Astrocyte of the hippocampus (primary cell): ENCODE measurements at regions not wholly inside any gene's neighbourhood (a gene's known extent, or its start where the extent isn't known, plus 50 kb on each side); places are given as distances from the start of the nearest gene placed in this dataset.
"Not testable (repeated sequence)": the region's sequence is repeated elsewhere in the genome, so short reads cannot be mapped to it uniquely, and the experiment has no call there.

Source experiments
- DNase-seq: peaks from one replicate; pipeline ENCODE4 v3.0.0; 2011; ENCODE audit warnings: low read depth, low spot score

DNA sequence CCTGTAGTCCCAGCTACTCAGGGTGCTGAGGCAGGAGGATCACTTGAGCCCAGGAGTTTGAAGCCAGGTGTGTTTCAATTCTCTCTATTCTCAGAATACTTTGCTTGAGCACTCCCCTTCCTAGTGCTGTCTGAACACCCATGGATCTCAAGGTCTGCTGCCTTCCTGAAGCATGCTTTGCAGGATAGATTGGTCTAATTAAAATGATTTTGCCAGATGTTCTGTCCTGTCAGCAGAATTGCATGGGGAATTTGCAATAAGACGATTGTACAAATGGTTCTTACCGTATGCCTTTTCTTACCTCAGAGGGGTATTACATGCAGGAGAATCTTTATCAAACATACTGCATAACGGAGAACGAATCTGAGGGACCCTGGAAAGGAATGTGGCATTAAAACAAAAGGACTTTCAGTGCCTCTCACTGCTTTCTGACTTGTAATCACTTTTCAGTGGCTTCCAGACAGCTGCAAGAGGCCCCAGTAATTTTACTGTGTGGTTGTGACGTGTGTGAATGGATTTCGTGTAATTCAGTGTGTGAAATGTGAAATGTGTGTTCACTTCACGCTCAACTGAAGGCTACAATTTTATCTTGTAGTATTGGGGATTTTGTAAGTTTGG lies 587.2 kb upstream of the SEMA6A start:
- no peak for DNase-seq

DNA sequence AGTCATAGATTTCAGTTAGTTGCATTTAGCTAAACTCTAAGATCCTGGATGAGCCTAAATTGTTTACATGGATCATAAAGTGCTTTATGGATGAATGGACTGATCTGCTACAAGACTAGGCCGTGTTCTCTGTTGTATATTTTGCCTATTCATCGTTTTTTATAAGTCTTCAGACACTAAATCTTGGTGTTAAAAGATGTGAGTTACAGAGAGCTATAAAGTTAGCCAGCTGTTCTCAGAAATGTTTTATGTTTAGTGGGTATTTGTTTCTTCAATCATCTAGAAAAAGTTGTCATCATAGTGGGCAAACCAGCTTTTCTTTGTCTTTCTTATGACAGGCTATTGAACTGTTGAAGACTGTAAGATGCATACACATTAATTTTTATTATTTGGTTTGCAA lies 585.8 kb upstream of the SEMA6A start:
- no peak for DNase-seq

DNA sequence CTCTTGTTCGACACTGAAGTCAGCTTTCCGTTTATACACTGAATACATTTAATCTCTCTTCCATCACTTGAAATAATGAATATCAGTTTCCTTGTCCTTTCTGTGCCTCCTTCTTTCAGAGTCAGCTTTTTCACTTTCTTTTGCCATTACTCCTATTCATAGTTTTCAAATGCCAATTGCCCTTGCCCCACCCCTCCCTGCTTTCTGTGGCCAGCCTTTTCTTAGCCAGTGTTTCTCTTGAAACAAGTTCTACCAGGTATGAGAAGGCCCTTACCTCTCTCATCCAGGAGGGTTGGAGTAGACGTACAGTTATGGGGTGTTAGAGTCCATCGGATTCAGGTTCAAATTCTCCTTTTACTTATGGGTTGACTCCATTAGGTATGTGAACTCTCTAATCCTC lies 574.7 kb upstream of the SEMA6A start:
- DNase-seq = no peak

DNA sequence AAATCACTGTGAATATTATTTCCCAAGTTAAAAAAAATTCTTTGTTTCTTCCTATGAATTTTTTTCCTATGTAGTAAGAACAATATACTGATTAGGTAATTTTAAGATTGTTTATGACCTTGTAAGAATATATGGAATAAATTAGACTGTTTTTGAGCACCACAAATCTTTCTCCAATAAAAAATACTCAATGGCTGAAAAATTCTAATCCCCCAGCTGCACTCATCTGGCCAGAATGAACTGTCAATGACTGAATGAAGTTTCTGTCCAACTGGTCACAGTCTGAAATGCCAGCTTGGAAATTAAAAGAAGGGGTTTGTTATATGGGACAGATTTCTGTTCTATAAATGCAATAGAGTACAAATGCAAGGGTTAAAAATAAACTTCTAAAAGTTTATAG lies 569.5 kb upstream of the SEMA6A start:
- DNase-seq = no peak

DNA sequence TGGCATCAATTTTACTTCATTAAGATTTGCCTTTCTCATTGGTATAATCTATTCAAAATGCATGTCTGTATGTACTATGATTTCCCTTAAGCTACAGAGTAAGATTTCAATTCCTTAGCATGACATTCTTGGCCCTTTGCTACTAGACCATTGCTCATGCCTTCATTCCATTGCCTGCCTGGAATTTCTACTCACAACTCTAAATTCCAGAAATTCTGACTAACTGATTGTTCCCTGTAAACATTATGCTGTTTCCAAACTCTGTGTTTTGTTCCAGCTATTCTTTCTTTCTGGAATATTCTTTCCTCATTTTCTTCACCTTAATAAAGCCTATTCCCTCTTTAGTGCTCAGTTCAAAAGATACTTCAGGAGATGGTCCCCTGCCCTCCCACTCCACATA lies 568.8 kb upstream of the SEMA6A start:
- peak; percentile 70 for DNase-seq

DNA sequence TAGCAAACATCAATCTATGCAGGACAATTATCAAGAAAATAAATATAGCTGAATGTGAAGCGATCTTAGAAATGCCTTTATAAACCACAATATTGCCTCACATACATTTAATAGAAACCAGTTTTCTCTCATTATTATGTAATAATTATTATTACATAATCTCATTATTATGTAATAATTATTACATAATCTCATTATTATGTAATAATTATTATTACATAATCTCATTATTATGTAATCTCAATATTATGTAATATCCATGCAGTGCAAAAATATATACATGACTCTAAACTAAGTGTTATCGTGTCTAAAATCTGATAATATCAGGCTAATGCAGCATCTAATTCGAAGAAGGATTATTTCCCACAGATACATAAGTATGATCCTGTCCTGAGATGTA lies 563.9 kb upstream of the SEMA6A start:
- DNase-seq = no peak

DNA sequence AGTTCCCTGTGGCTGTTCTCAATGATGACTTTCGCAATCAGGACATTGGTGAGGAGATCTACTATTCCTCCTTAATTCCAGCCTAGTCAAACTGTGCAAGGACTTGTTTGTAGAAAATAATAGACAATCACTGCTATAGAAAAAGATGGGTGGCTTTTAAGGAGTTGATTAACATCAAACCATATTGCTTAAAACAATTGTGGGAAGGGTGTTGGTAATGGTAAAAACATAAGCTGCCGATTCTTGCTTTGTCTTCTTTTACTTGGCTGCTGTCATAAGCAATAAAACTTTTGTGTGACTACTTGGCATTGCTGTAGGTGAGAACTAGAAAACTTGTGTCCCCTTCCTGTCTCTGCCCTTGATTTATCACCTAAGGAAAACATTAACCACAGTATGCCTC lies 561.2 kb upstream of the SEMA6A start:
- no peak for DNase-seq

DNA sequence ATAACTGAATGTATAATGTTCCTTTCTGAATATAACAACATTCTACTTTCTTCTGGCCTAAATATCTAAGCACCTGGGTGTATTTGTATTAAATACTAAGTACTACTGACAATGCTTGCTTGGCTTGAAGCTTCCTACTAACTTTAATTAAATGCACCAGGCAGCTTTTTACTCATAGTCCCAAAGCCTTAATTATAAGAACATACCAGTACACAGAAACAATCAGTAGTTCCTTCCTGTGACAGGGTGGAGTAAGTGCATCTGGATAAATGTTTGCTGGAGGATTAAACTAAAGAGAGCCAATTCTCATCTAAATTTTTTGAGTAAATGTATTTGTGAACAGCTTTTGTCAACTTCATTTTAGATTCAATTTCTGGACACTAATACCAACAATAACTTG lies 558.6 kb upstream of the SEMA6A start:
- no peak for DNase-seq

DNA sequence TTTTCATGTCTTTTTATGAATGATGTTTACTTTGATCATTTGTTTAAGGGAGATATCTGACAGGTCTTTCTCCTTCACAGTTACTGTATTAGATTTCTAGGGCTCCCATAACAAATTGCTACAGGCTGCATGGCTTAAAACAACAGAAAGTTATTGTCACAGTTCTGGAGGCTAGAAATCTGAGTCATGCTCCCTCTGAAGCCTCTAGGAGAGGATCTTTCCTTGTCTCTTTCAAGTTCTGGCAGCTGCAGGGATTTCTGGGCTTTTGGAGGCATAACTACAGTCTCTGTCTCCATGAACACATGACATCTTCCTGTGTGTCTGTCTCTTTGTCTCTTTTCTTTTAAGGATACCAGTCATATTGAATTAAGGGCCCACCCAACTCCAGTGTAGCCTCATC lies 557.3 kb upstream of the SEMA6A start:
- no peak for DNase-seq

DNA sequence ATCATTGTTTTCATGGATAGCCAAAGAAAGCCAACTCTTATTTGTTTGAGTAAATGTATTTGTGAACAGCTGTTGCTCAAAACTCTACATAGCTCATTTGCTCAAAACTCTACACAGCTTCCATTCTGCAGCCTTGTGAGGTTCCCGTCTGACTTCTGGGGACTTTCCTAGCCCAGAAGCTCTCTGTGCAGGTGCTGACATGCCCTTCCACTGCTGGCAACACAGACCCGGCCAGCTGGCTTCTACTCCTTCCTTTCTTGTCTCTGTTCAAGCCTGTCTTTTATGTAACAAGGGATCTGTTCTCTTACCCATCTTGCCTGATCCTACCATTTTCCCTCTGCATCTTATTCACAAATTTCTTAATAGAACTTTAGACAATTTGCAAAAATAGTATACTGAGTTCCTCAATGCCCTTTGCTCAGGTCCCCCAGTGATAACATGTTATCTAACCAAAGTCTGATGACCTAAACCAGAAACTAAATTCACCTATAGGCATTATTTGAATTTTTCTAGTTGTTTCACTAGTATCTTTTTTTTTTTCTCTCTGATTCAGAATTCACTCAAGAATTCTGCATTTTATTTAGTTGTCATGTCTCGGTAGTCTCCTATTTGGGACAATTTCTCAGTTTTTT lies 556.5 kb upstream of the SEMA6A start:
- no peak for DNase-seq

DNA sequence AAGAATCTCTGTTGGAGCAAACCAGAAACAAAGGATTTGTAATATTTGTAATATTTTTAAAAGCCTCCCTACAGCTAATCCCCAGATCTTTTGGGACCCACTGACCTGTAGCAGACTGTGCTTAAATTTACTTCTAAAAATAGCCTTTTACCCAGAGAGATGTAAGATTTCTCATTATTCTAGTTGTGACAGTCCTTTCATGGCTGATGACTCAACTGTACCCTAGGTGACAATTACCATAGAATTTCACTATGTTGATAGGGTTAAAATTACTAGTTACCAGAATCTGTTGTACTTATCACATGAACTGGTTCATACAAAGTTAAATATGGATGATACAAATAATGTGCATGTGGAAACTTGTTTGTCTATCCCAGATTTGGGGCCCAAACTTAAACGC lies 543.9 kb upstream of the SEMA6A start:
- no peak for DNase-seq

DNA sequence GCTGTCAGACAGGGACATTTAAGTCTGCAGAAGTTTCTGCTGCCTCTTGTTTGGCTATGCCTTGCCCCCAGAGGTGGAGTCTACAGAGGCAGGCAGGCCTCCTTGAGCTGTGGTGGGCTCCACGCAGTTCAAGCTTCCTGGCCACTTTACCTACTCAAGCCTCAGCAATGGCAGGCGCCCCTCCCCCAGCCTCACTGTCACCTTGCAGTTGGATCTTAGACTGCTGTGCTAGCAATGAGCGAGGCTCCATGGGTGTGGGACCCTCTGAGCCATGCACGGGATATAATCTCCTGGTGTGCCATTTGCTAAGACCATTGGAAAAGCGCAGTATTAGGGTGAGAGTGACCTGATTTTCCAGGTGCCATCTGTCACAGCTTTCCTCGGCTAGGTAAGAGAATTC lies 542.7 kb upstream of the SEMA6A start:
- DNase-seq = not testable (repeated sequence)

DNA sequence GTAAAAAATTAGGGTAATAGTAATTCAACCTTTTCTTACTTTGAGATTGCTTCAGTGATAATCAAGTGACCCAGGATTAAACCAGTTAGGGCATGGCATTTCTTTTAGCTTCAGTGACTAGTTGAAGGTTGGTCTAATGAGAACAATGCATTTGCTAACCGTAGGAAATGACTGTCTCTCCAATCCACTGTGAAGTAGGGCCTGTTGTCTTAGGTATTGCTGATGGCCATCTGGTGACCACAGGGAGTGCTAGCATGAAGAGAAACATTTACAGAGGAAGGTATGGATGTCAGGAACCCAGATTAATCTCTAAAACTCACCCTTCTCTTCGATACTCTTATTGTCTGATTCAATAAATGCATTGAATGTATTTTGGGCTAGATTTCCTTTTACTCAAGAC lies 535.9 kb upstream of the SEMA6A start:
- no peak for DNase-seq

DNA sequence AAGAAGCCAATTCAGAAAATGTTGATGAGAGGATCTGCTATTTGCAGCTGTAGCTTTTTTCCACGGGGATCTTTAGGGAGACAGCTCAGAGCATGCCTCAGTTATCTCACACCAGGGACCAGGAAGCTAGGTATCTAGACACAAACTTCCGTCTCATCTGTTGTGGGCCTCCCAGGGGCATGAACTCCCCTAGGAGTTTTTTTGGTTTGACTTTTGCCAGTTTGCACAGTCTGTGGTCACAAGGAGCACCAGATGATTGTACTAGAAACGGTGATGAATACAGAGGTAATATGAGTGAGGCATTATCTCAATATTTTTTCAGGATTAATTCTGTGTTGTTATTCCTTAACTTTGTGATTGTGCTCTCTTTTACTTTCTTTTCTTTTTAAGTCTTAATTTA lies 533.2 kb upstream of the SEMA6A start:
- no peak for DNase-seq

DNA sequence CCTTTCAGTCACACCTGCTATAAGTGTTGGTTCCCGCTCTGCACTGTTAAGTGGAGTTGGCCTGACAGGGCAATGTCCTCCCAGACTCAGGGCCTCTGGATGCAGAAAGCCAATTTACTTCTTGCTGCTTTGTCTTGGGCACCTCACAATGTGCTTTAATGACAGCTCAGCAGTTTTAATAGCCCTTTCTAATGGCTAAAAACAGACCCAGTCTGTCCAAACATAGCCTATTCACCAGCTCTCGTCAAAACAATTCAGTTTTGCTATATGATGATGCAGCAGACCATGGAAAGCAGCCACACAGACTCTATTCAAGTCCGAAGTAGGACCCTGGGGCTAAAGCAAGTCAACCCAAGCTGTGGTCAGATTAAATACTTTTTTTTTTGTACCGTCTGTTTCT lies 529.1 kb upstream of the SEMA6A start:
- peak; percentile 35 for DNase-seq

DNA sequence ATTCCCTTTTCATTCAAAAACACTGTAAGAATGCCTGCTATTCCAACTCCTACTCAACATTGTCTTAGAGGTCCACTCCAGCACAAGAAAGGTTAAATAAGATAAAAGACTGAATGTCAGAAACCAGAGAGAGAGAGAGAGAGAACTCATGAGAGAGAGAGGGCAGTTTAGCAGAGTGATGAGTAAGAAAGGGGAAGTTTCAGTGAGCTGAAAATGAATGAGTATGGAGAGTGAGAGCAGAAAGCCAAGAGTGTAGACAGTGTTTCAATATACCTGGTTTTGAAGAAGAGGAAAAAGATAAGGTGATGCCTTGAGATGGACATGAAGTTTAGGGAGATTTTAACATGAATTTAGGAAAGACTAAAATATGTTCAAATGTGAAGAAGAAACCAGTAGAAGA lies 528.0 kb upstream of the SEMA6A start:
- DNase-seq = peak; percentile 21

DNA sequence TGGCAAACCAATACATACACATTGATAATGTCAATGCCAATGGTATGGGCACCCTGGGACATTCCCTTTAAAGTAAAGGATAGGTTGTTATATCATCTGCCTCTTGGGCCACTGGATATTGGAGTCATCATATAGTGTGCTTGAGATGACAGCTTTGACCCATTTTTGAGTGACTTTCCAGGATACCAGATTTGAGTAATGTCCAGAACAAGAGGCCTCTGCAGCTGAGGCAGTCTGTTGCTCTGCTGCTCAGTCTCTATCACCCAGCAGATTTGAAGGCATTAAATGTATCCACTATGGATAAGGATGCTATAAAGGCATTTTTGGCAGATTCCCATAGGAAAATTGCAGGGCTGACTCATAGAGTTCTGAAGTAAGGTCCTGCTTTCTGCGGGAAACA lies 525.6 kb upstream of the SEMA6A start:
- DNase-seq = no peak

DNA sequence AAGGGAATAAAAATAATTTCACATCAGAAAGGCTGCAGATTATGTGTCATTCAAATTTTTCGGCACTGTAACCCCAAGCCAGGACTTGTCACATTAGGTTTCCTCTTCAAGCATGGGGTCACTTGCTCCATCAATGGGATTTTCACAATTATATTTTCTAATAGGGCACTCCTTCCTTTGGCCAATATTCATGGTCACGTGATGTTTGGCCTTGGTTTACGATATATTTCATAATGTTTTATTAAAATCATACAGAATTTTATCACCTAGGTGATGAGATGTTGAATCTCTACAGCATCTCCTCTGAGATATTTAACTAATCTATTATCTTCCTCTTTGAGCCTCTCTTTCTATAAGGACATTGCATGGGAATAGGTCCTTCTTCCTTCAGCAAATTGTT lies 523.5 kb upstream of the SEMA6A start:
- no peak for DNase-seq

DNA sequence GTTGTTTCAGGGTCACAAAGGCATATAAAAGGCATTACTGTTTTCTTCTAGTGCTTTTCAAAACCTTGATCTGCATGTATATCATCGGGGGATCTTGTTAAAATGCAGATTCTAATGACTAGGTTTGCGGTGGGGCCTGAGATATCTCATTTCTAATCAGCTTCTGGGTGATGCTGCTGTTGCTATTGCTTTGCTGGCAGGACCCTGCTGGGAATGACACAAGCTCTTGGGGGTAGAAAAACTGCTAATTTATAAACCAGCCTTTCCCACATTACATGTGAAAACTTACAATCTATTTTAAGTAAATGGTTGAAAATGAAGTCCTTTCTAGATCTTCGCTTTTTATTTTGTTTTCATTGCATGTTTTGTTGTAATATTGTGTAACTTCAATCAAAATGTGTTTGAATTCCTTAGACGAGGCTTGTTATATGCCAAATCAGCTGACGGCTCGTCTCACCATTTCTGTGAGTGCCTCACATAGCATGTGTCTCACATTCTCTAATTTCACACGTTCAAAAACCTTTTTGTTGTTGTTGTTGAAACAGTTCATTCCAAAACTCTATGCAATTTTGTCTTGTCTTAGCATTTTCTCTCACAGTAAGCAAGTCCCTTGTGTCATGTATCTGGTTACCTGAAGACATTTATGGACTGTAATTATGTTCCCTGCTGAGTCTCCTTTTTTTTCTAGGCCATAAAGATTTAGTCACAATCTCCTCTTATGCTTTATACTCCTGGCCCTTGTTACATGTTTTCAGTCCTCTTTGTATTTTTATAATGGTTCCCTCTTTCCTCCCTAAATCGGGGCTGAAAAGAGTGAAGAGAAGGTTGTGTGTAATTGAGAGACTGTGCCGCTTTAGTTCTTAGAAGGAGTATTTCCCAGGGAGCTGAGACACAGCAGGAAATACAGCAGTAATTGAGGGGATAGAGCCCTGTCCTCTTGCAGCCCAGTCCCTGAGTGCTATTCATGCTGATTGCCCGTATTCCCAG lies 521.0 kb upstream of the SEMA6A start:
- DNase-seq = no peak

DNA sequence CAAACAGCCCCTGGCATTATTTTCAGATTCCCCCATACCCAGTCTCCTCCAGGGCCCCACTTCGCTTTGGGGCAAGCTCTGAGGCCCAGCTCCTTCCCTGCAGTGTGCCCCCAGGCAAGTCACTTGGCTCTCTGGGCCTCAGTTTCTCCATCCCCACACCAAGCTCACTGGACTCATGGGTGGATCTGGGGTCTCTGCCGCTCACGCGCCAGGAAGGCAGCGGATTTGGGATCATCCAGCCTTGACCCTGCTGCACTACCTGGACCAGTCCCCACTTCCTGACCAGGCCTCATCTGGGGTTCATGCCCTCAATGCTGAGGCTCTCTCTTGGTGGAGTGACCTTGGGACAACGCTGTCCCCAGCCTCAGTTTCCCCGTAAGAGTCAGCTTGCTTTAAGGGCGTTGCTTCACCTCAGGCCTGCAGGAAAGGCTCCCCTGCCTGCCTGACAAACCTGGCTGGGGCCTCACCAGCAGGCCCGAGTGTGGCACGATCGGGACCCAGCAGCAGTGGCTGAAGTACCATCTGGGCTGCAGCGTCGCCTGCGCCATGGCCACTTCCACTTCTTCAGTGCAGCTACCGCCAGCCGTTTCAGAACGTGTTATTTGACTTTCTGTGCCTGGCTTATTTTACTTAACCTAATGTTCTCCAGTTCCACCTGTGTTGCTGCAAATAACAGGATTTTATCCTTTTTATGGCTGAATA lies 519.6 kb upstream of the SEMA6A start:
- no peak for DNase-seq

DNA sequence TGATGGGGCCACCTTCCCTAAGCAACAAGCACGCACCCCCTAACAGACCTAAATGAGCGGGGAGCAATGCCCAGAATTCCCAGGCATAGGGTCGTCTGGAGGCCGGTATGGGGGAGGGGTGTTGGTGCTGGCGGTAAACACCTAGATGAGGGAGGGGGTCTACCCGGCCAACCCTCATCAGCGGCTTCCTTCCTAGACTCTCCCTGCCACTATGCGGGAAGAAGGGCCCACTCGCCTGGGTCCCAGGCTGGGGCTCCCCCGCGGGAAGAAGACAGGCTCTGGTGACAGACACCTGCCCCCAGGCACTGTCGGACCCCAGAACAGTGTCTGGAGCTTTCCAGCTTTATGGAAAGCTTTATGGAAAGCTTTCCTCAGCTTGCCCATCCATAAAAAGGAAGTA lies 519.0 kb upstream of the SEMA6A start:
- no peak for DNase-seq

DNA sequence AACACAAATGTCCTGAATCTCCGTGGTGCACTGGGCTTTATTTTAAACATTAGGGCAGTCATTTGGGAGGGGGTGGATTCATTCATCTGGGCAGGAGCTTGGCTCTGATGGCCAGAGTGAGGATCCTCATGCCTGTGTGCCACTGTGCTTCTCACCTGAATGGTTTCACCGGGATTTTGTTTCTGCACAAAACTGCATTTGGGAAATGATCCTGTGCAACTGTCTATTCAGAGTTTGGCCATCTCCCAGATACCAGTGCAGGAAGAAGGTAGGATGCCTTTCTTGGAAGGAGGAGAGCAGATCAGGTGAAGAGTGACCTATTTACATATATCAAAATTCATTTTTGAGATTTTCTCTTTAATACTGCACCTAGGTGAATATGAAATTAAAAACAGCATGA lies 514.4 kb upstream of the SEMA6A start:
- DNase-seq = no peak
